SK-N-SH treated with all-trans-retinoic acid at 6 μM for 48 hours (cell line): ENCODE measurements at regions not wholly inside any gene's neighbourhood (a gene's known extent, or its start where the extent isn't known, plus 50 kb on each side); places are given as distances from the start of the nearest gene placed in this dataset.
A peak's percentile ranks its signal among the peaks of the same experiment; 100 is the strongest.

Experiments
- ATAC-seq: fragments of 200-7000 bp; cut with Tn5 transposase; 3 replicates; pipeline ENCODE4 v1.9.1; 2020; ENCODE audit warnings: mild to moderate bottlenecking, moderate library complexity
- ARNTL ChIP-seq: fragments of 450-650 bp; formaldehyde crosslinking; IDR thresholded peaks from 2 replicates; pipeline ENCODE4 v1.5.0; 2020; ENCODE audit warnings: low read depth, mild to moderate bottlenecking, moderate library complexity, borderline replicate concordance
- BACH2 ChIP-seq: fragments of 250-450 bp; sonication (Bioruptor Pico); IDR thresholded peaks from 2 replicates; pipeline ENCODE4 v1.9.0; 2021; ENCODE audit warnings: mild to moderate bottlenecking, borderline replicate concordance
- CSDC2 ChIP-seq: fragments of 250-450 bp; sonication (Bioruptor Pico); IDR thresholded peaks from 2 replicates; pipeline ENCODE4 v1.5.0; 2020; ENCODE audit warnings: mild to moderate bottlenecking, moderate library complexity
- ESRRG ChIP-seq: fragments of 250-450 bp; sonication (Bioruptor Pico); IDR thresholded peaks from 2 replicates; pipeline ENCODE4 v1.6.1; 2021; ENCODE audit warnings: mild to moderate bottlenecking
- GLIS3 ChIP-seq: fragments of 250-450 bp; sonication (Bioruptor Pico); IDR thresholded peaks from 2 replicates; pipeline ENCODE4 v1.5.0; 2020; ENCODE audit warnings: mild to moderate bottlenecking, moderate library complexity
- ISL1 ChIP-seq: fragments of 250-450 bp; sonication (Bioruptor Pico); IDR thresholded peaks from 2 replicates; pipeline ENCODE4 v2.1.2; 2022; ENCODE audit warnings: mild to moderate bottlenecking, moderate library complexity
- OSR1 ChIP-seq: fragments of 250-450 bp; sonication (Bioruptor Pico); IDR thresholded peaks from 2 replicates; pipeline ENCODE4 v1.8.0; 2022; ENCODE audit warnings: moderate library complexity, mild to moderate bottlenecking, inconsistent platforms
- PPARA ChIP-seq: fragments of 250-450 bp; sonication (Bioruptor Pico); IDR thresholded peaks from 2 replicates; pipeline ENCODE4 v1.5.0; 2020; ENCODE audit warnings: mild to moderate bottlenecking, borderline replicate concordance
- RARB ChIP-seq: fragments of 250-450 bp; sonication (Bioruptor Pico); IDR thresholded peaks from 2 replicates; pipeline ENCODE4 v1.8.0; 2021; ENCODE audit warnings: mild to moderate bottlenecking, moderate library complexity
- SNAI2 ChIP-seq: fragments of 250-450 bp; sonication (Bioruptor Pico); IDR thresholded peaks from 2 replicates; pipeline ENCODE4 v1.5.0; 2020; ENCODE audit warnings: mild to moderate bottlenecking, moderate library complexity
- TCF4 ChIP-seq: fragments of 250-450 bp; sonication (Bioruptor Pico); IDR thresholded peaks from 2 replicates; pipeline ENCODE4 v1.8.0; 2021; ENCODE audit warnings: mild to moderate bottlenecking, moderate library complexity, borderline replicate concordance
- TOX ChIP-seq: fragments of 250-450 bp; sonication (Bioruptor Pico); IDR thresholded peaks from 2 replicates; pipeline ENCODE4 v1.8.0; 2021; ENCODE audit warnings: mild to moderate bottlenecking, moderate library complexity, borderline replicate concordance
- ZC3H10 ChIP-seq: fragments of 250-450 bp; sonication (Bioruptor Pico); IDR thresholded peaks from 2 replicates; pipeline ENCODE4 v1.5.1; 2021; ENCODE audit warnings: mild to moderate bottlenecking, moderate library complexity
- ZFP30 ChIP-seq: fragments of 450-650 bp; formaldehyde crosslinking; IDR thresholded peaks from 2 replicates; pipeline ENCODE4 v1.5.0; 2022; ENCODE audit warnings: mild to moderate bottlenecking, moderate library complexity
- ZNF565 ChIP-seq: fragments of 450-650 bp; formaldehyde crosslinking; conservative IDR thresholded peaks from 2 replicates; pipeline ENCODE4 v1.5.0; 2020; ENCODE audit warnings: low read depth, mild to moderate bottlenecking, moderate library complexity
- ZNF8 ChIP-seq: fragments of 450-650 bp; formaldehyde crosslinking; IDR thresholded peaks from 2 replicates; pipeline ENCODE4 v1.5.0; 2020; ENCODE audit warnings: mild to moderate bottlenecking, moderate library complexity
- TF ChIP-seq, protein P1 (sequence below): fragments of 250-450 bp; sonication (Bioruptor Pico); IDR thresholded peaks from 2 replicates; pipeline ENCODE4 v1.5.1; 2020; ENCODE audit warnings: low read depth, mild to moderate bottlenecking, moderate library complexity
- TF ChIP-seq, protein P2 (sequence below): fragments of 250-450 bp; sonication (Bioruptor Pico); IDR thresholded peaks from 2 replicates; pipeline ENCODE4 v1.8.0; 2020; ENCODE audit warnings: mild to moderate bottlenecking, moderate library complexity, borderline replicate concordance
- TF ChIP-seq, protein P3 (sequence below): fragments of 250-450 bp; sonication (Bioruptor Pico); IDR thresholded peaks from 2 replicates; pipeline ENCODE4 v1.5.1; 2021; ENCODE audit warnings: mild to moderate bottlenecking, moderate library complexity
- TF ChIP-seq, protein P4 (sequence below): fragments of 250-450 bp; sonication (Bioruptor Pico); IDR thresholded peaks from 2 replicates; pipeline ENCODE4 v1.8.0; 2021; ENCODE audit warnings: low read depth, mild to moderate bottlenecking, moderate library complexity, borderline replicate concordance
- TF ChIP-seq, protein P5 (sequence below): fragments of 250-450 bp; sonication (Bioruptor Pico); IDR thresholded peaks from 2 replicates; pipeline ENCODE4 v1.5.0; 2020; ENCODE audit warnings: mild to moderate bottlenecking, moderate library complexity

DNA sequence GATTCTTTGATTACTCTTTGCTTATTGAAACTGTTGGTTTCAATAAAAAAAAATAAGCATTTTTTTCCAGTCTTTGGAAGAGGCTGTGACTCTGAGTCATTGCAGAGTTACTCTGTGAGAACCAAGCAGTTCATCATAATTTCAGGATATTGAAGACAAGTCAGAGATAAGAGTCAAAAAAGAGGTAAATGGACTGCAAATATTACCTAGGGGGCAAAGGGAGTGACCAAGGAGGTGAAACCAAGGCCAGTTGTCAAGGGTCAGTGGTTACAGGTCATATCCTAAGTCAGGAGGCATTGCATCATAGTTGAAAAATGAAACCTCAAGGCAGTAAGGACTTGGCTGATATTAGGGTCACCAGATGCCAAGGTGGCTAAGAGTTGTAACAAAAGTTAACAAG lies 597.1 kb upstream of the USP24 start:
- peak; percentile 41; the same call in 1 of the 3 replicates for ATAC-seq
- no peak for TF ChIP-seq RARB (CRISPR knock-in tag)
- no peak for TF ChIP-seq CSDC2 (CRISPR knock-in tag)
- TF ChIP-seq, protein P1, sequence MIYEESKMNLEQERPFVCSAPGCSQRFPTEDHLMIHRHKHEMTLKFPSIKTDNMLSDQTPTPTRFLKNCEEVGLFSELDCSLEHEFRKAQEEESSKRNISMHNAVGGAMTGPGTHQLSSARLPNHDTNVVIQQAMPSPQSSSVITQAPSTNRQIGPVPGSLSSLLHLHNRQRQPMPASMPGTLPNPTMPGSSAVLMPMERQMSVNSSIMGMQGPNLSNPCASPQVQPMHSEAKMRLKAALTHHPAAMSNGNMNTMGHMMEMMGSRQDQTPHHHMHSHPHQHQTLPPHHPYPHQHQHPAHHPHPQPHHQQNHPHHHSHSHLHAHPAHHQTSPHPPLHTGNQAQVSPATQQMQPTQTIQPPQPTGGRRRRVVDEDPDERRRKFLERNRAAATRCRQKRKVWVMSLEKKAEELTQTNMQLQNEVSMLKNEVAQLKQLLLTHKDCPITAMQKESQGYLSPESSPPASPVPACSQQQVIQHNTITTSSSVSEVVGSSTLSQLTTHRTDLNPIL (CRISPR knock-in tag): 0 out of 2 replicates have a peak, but pooled peaks have one; percentile 28
- peak; percentile 60; the same call in 1 of the 2 replicates for TF ChIP-seq ISL1 (CRISPR knock-in tag)

DNA sequence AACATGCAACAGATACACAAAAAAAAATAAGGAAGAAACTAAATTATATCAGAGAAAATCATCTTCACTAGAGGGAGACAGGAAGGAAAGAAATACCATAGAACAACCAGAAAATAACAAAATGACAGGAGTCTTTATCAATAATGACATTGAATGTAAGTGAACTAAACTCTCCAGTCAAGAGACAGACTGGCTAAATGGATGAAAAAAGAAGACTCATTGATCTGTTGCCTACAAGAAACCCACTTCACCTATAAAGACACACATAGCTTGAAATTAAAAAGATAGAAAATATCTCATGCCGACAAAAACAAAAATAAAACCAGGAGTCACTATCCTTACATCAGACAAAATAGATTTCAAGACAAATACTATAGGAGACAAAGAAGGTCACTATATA lies 593.1 kb upstream of the USP24 start:
- TF ChIP-seq, protein P2, sequence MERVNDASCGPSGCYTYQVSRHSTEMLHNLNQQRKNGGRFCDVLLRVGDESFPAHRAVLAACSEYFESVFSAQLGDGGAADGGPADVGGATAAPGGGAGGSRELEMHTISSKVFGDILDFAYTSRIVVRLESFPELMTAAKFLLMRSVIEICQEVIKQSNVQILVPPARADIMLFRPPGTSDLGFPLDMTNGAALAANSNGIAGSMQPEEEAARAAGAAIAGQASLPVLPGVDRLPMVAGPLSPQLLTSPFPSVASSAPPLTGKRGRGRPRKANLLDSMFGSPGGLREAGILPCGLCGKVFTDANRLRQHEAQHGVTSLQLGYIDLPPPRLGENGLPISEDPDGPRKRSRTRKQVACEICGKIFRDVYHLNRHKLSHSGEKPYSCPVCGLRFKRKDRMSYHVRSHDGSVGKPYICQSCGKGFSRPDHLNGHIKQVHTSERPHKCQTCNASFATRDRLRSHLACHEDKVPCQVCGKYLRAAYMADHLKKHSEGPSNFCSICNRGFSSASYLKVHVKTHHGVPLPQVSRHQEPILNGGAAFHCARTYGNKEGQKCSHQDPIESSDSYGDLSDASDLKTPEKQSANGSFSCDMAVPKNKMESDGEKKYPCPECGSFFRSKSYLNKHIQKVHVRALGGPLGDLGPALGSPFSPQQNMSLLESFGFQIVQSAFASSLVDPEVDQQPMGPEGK (CRISPR knock-in tag): no peak
- TF ChIP-seq ZFP30 (CRISPR knock-in tag) (no peak), SNAI2 (CRISPR knock-in tag) (no peak), BACH2 (no peak), TOX (CRISPR knock-in tag) (no peak)
- TF ChIP-seq, protein P1 (CRISPR knock-in tag): no peak
- TF ChIP-seq, all 23 proteins: peak for 0
- ATAC-seq: no peak

DNA sequence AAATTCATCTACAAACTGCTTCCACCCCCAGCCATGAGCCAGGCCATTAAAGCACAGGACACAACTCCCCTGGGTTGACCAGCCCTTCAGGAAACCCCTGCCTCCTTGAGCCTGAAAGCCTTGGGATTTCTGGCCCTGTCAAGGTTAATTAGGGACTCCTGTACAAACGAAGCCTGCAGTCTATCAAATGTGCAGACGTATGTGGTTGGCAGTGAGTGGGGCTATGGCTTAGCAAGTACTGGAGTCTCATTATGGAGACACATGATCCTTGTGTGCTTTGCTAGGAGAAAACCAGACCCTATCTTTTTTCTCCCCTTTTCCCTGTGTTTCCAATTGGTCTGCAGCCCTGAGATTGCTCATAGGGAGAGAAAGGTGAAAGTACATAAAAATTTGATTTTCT lies 588.3 kb upstream of the USP24 start:
- ATAC-seq: peak; percentile 76
- TF ChIP-seq ZNF8 (CRISPR knock-in tag): no peak
- TF ChIP-seq, protein P3, sequence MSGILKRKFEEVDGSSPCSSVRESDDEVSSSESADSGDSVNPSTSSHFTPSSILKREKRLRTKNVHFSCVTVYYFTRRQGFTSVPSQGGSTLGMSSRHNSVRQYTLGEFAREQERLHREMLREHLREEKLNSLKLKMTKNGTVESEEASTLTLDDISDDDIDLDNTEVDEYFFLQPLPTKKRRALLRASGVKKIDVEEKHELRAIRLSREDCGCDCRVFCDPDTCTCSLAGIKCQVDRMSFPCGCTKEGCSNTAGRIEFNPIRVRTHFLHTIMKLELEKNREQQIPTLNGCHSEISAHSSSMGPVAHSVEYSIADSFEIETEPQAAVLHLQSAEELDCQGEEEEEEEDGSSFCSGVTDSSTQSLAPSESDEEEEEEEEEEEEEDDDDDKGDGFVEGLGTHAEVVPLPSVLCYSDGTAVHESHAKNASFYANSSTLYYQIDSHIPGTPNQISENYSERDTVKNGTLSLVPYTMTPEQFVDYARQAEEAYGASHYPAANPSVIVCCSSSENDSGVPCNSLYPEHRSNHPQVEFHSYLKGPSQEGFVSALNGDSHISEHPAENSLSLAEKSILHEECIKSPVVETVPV (CRISPR knock-in tag): no peak
- no peak for TF ChIP-seq PPARA
- no peak for TF ChIP-seq TCF4 (CRISPR knock-in tag)
- no peak for TF ChIP-seq OSR1 (CRISPR knock-in tag)
- no peak for TF ChIP-seq RARB (CRISPR knock-in tag)
- no peak for TF ChIP-seq ARNTL (CRISPR knock-in tag)
- TF ChIP-seq ZC3H10 (CRISPR knock-in tag): no peak
- TF ChIP-seq TOX (CRISPR knock-in tag): no peak
- TF ChIP-seq, protein P4, sequence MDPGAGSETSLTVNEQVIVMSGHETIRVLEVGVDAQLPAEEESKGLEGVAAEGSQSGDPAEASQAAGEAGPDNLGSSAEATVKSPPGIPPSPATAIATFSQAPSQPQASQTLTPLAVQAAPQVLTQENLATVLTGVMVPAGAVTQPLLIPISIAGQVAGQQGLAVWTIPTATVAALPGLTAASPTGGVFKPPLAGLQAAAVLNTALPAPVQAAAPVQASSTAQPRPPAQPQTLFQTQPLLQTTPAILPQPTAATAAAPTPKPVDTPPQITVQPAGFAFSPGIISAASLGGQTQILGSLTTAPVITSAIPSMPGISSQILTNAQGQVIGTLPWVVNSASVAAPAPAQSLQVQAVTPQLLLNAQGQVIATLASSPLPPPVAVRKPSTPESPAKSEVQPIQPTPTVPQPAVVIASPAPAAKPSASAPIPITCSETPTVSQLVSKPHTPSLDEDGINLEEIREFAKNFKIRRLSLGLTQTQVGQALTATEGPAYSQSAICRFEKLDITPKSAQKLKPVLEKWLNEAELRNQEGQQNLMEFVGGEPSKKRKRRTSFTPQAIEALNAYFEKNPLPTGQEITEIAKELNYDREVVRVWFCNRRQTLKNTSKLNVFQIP: no peak

DNA sequence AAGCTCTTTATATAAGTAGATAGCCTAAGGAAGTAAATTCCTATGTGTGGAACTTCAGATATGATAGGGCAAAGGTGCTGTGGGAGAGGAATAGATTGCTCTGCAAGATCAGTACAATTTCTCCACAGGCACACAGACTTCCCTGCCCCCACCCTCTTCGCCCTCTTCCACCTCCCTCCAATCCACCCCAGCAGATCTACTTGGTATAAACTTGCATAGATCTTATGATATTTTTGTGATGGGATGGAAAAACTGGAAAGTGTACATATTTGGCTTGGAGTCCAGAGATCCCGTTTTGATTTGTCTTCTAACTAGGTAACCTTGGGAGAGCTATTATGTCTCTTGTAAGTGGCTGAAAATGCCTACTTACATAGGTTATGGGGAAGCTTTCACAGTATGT lies 586.3 kb upstream of the USP24 start:
- ATAC-seq: no peak
- TF ChIP-seq, protein P5, sequence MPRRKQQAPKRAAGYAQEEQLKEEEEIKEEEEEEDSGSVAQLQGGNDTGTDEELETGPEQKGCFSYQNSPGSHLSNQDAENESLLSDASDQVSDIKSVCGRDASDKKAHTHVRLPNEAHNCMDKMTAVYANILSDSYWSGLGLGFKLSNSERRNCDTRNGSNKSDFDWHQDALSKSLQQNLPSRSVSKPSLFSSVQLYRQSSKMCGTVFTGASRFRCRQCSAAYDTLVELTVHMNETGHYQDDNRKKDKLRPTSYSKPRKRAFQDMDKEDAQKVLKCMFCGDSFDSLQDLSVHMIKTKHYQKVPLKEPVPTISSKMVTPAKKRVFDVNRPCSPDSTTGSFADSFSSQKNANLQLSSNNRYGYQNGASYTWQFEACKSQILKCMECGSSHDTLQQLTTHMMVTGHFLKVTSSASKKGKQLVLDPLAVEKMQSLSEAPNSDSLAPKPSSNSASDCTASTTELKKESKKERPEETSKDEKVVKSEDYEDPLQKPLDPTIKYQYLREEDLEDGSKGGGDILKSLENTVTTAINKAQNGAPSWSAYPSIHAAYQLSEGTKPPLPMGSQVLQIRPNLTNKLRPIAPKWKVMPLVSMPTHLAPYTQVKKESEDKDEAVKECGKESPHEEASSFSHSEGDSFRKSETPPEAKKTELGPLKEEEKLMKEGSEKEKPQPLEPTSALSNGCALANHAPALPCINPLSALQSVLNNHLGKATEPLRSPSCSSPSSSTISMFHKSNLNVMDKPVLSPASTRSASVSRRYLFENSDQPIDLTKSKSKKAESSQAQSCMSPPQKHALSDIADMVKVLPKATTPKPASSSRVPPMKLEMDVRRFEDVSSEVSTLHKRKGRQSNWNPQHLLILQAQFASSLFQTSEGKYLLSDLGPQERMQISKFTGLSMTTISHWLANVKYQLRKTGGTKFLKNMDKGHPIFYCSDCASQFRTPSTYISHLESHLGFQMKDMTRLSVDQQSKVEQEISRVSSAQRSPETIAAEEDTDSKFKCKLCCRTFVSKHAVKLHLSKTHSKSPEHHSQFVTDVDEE: no peak
- TF ChIP-seq SNAI2 (CRISPR knock-in tag): no peak
- TF ChIP-seq ISL1 (CRISPR knock-in tag): no peak
- no peak for TF ChIP-seq PPARA
- TF ChIP-seq ESRRG: no peak
- TF ChIP-seq CSDC2 (CRISPR knock-in tag): no peak
- TF ChIP-seq, protein P3 (CRISPR knock-in tag): no peak
- TF ChIP-seq, protein P4: no peak
- no peak for TF ChIP-seq GLIS3 (CRISPR knock-in tag)
- TF ChIP-seq ZNF565 (CRISPR knock-in tag): no peak
- no peak for TF ChIP-seq TCF4 (CRISPR knock-in tag)
- no peak for TF ChIP-seq OSR1 (CRISPR knock-in tag)
